SKM-1 treated with dmso at 0.1 percent for 144 hours (cell line): ENCODE measurements at regions not wholly inside any gene's neighbourhood (a gene's known extent, or its start where the extent isn't known, plus 50 kb on each side); places are given as distances from the start of the nearest gene placed in this dataset.
"Not testable (repeated sequence)": the region's sequence is repeated elsewhere in the genome, so short reads cannot be mapped to it uniquely, and the experiment has no call there.

Experiments
- DNase-seq: peaks from one replicate; lab custom pipeline; 2025; ENCODE audit not compliant: unreplicated experiment; lab: John Stamatoyannopoulos, UW

GRCh38 chr4:38463268-38463958, 200.6 kb upstream of the KLF3 start:
- no peak for DNase-seq

GRCh38 chr4:38464328-38464727, 199.7 kb upstream of the KLF3 start:
- no peak for DNase-seq

GRCh38 chr4:38466401-38466800, 197.6 kb upstream of the KLF3 start:
- DNase-seq: no peak

- no peak for DNase-seq
Observed at GRCh38 chr4:38467296-38467695, 196.7 kb upstream of the KLF3 start.

- DNase-seq: no peak
Observed at GRCh38 chr4:38468339-38468866, 195.6 kb upstream of the KLF3 start.

GRCh38 chr4:38469410-38469809, 194.6 kb upstream of the KLF3 start:
- no peak for DNase-seq

GRCh38 chr4:38470735-38471262, 193.2 kb upstream of the KLF3 start:
- DNase-seq: no peak

GRCh38 chr4:38482696-38483095, 181.3 kb upstream of the KLF3 start:
- DNase-seq: no peak

- not testable (repeated sequence) for DNase-seq
Observed at GRCh38 chr4:38483628-38484027, 180.4 kb upstream of the KLF3 start.

- DNase-seq: no peak
Observed at GRCh38 chr4:38489011-38489861, 174.8 kb upstream of the KLF3 start.

GRCh38 chr4:38489924-38490639, 173.9 kb upstream of the KLF3 start:
- no peak for DNase-seq

- DNase-seq: no peak
Observed at GRCh38 chr4:38490753-38491446, 173.1 kb upstream of the KLF3 start.

- peak; percentile 16 for DNase-seq
Observed at GRCh38 chr4:38491854-38492478, 172.0 kb upstream of the KLF3 start.

- no peak for DNase-seq
Observed at GRCh38 chr4:38493066-38493465, 170.9 kb upstream of the KLF3 start.

GRCh38 chr4:38495446-38495845, 168.6 kb upstream of the KLF3 start:
- no peak for DNase-seq

GRCh38 chr4:38497121-38497520, 166.9 kb upstream of the KLF3 start:
- DNase-seq: no peak

- no peak for DNase-seq
Observed at GRCh38 chr4:38499101-38499500, 164.9 kb upstream of the KLF3 start.

GRCh38 chr4:38500433-38500832, 163.6 kb upstream of the KLF3 start:
- DNase-seq: no peak

GRCh38 chr4:38501698-38502097, 162.3 kb upstream of the KLF3 start:
- DNase-seq: no peak

- DNase-seq: no peak
Observed at GRCh38 chr4:38503689-38504395, 160.2 kb upstream of the KLF3 start.
